Left lung (tissue), 4 donors: ENCODE measurements at regions not wholly inside any gene's neighbourhood (a gene's known extent, or its start where the extent isn't known, plus 50 kb on each side); places are given as distances from the start of the nearest gene placed in this dataset.

Experiments
- ATAC-seq: fragments of 200-7000 bp; cut with Tn5 transposase; one replicate; pipeline ENCODE4 v1.9.1; 2020; ENCODE audit warnings: moderate library complexity
- DNase-seq, 4 donors: peaks; one replicate each; pipeline ENCODE4 v3.0.0-alpha.2; 2013 to 2020
- H3K27ac ChIP-seq, 2 donors: fragments of 200-600 bp; sonication (generic) in 1 of 2; one replicate each; pipeline versions ENCODE4 v1.5.0 to v1.8.0; 2020 to 2021
- H3K27me3 ChIP-seq, 2 donors: fragments of 200-600 bp; sonication (generic) in 1 of 2; one replicate each; pipeline versions ENCODE4 v1.5.0 to v1.8.0; 2020 to 2021
- H3K36me3 ChIP-seq, 2 donors: fragments of 200-600 bp; sonication (generic) in 1 of 2; one replicate each; pipeline versions ENCODE4 v1.5.0 to v1.8.0; 2020 to 2021
- H3K4me1 ChIP-seq, 2 donors: fragments of 200-600 bp; one replicate each; pipeline ENCODE4 v1.8.0; 2021
- H3K4me3 ChIP-seq, 2 donors: fragments of 200-600 bp; sonication (generic) in 1 of 2; one replicate each; pipeline versions ENCODE4 v1.5.0 to v1.8.0; 2020 to 2021; ENCODE audit warnings: mild to moderate bottlenecking in 1 of 2
- H3K9me3 ChIP-seq, 2 donors: fragments of 200-600 bp; sonication (generic) in 1 of 2; one replicate each; pipeline versions ENCODE4 v1.5.0 to v1.8.0; 2020 to 2021
- intact Hi-C, 2 donors: fragments of 100-400 bp; cut with DNase I; formaldehyde crosslinking; loops; one replicate each; pipeline versions ENCODE4 v1.11.2 to v1.14.2; 2022
- TF ChIP-seq, protein P1 (sequence below), 2 donors: fragments of 200-600 bp; sonication (generic) in 1 of 2; IDR thresholded peaks; one replicate each; pipeline versions ENCODE4 v1.5.0 to v1.8.0; 2021; ENCODE audit warnings: antibody characterized with exemption in 2 of 2
- donor health status: DM: no; HTN: yes; CAD: no.
- donor health status: DM: no; HTN: no; CAD: no.

DNA sequence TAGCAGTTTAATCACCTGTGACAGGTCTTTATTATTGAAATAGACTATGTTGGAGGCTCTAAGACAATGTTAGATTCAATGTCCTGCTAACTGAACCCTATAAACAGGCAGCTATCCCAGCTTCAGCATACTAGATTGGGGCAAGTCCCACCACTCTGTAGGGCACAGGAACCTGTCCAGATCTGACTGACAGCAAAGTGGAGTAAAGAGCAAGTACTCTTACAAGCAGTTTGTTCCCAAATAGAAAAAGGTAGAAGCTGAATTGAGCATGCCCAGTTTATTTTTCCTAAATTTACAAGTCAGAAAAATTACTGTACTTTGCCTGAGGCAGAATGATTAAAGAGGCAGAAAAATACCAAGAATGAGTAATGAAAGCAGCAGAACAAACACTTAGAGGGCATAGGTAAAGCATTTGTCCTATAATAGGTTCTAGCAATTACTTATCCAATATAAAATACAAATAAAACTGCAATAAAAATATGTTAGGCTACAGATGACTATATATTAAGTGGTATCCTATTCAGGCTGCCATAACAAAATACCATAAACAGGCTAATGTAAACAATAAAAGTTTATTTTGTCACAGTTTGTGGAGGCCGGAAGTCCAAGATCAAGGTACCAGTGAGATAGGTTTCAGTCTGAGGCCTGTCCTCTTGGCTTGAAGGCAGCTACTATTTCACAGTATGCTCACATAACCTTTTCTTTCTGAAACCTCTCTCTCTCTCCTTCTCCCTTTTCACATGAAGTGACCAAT lies 868.2 kb downstream of the C12orf50 start:
- no peak for DNase-seq
- intact Hi-C loops = no loop called here
- no peak for ATAC-seq

DNA sequence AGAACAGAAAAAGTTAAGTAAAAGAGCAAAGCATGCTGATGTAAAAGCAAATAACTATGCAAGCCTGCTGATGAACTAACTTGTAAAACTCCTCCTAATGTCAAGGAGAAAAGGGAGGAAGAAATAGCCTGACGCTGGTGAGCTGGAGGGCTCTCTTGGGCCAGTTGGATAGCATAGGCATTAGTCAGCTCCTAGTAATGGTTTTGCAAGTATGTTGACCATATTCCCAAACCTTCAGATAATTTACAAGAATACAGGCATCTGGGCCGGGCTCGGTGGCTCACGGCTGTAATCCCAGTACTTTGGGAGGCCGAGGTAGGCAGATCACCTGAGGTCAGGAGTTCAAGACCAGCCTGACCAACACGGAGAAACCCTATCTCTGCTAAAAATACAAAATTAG lies 871.4 kb downstream of the C12orf50 start:
- TF ChIP-seq, protein P1, sequence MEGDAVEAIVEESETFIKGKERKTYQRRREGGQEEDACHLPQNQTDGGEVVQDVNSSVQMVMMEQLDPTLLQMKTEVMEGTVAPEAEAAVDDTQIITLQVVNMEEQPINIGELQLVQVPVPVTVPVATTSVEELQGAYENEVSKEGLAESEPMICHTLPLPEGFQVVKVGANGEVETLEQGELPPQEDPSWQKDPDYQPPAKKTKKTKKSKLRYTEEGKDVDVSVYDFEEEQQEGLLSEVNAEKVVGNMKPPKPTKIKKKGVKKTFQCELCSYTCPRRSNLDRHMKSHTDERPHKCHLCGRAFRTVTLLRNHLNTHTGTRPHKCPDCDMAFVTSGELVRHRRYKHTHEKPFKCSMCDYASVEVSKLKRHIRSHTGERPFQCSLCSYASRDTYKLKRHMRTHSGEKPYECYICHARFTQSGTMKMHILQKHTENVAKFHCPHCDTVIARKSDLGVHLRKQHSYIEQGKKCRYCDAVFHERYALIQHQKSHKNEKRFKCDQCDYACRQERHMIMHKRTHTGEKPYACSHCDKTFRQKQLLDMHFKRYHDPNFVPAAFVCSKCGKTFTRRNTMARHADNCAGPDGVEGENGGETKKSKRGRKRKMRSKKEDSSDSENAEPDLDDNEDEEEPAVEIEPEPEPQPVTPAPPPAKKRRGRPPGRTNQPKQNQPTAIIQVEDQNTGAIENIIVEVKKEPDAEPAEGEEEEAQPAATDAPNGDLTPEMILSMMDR (IDR thresholded peaks at IDR 0.05) = no peak
- intact Hi-C loops = no loop called here
- no peak overlapping the region for H3K27ac ChIP-seq
- no peaks in the 10 kb centered on the region for H3K27me3 ChIP-seq
- no peak overlapping the region for H3K4me3 ChIP-seq
- no peaks in the 10 kb centered on the region for H3K9me3 ChIP-seq
- H3K4me1 ChIP-seq = no peaks in the 10 kb centered on the region
- ATAC-seq (peak; percentile 91), DNase-seq (no peak)
- no peaks in the 10 kb centered on the region for H3K36me3 ChIP-seq

More for the DNA sequence above, 868.2 kb downstream of the C12orf50 start:
- Histone ChIP-seq H3K4me1 (no peaks in the 10 kb centered on the region), H3K9me3 (peaks cover 0 to 14% of the 10 kb centered on the region in 2 donors), H3K4me3 (no peak overlapping the region), H3K27ac (no peak overlapping the region), H3K27me3 (no peaks in the 10 kb centered on the region), H3K36me3 (no peaks in the 10 kb centered on the region)
- TF ChIP-seq, protein P1 (IDR thresholded peaks at IDR 0.05) = no peak

DNA sequence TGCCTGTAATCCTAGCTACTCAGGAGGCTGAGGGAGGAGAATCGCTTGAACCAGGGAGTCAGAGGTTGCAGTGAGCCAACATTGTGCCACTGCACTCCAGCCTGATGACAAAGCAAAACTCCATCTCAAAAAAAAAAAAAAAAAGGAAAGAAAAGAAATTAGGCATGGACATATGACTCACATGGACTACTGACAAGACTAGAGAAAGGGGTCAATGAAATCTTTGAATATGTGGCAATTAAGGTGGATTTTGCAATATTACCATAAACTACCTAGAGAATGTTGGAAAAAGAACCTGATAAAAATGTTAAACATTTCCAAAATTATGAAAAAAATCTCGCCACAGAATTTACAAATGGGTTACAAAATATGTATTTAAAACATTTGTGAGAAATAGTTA lies 873.6 kb downstream of the C12orf50 start:
- TF ChIP-seq, protein P1 (IDR thresholded peaks at IDR 0.05) = no peak
- no peaks in the 10 kb centered on the region for H3K36me3 ChIP-seq
- DNase-seq (no peak), ATAC-seq (no peak)
- H3K4me1 ChIP-seq = no peaks in the 10 kb centered on the region
- no peak overlapping the region for H3K4me3 ChIP-seq
- intact Hi-C loops = no loop called here
- H3K27me3 ChIP-seq = no peaks in the 10 kb centered on the region
- H3K27ac ChIP-seq = no peak overlapping the region
- no peaks in the 10 kb centered on the region for H3K9me3 ChIP-seq

DNA sequence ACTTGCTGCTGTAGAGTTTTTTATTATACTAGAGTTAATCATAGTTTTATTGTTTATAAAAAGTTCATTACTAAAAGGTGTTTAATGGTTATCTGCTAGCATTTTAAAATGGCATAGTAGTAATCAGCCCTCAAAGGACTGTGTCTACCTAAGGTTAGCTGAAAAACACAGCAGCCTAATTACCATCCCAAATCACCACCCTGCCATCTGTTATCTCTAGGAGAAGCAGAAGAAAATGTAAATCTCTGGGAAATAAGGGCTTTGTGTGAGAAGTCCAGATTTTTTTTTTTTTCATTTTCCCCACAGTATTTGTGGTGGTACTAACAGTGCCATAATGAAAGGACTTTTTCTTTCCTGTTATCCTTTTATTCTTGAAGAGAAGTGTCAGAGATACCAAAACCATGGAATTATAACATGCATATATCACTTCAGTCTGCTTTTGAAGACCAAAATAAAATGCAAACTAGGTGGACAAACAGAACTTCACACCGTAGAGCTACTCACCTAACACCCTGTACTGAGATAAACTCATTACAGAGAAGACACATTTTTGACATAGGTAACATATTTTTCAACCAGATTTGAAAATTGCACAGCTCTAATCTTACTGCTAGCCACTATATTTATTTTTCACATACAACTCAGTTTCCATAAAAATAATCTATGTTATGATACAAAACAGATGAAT lies 876.2 kb downstream of the C12orf50 start:
- Histone ChIP-seq H3K36me3 (no peaks in the 10 kb centered on the region), H3K27ac (no peak overlapping the region), H3K4me3 (no peak overlapping the region), H3K4me1 (no peaks in the 10 kb centered on the region), H3K9me3 (no peaks in the 10 kb centered on the region), H3K27me3 (no peaks in the 10 kb centered on the region)
- TF ChIP-seq, protein P1 (IDR thresholded peaks at IDR 0.05) = no peak
- no peak for DNase-seq
- ATAC-seq = no peak
- intact Hi-C loops = no loop called here

DNA sequence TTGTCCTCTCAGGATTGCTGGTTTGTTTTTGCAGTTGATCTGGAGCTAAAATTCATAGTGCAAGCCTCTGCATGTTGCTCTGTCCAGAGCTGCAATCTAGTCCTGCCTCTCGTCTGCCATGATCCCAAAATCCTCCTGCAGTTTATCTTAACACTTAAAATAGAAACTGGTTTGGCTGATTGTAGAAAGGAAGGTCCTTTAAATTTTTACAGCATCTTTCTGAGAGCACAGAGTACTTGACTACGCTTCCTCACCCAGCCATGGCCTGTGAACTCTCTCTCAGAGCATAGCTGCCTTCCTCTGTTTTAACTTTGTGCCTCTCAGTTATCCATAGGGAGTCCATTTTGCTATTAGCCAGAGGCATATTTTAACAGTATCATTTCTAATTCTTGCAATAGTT lies 877.1 kb downstream of the C12orf50 start:
- Histone ChIP-seq H3K27ac (no peak overlapping the region), H3K4me3 (no peak overlapping the region), H3K4me1 (no peaks in the 10 kb centered on the region), H3K27me3 (no peaks in the 10 kb centered on the region), H3K36me3 (no peaks in the 10 kb centered on the region), H3K9me3 (no peaks in the 10 kb centered on the region)
- no peak for ATAC-seq
- TF ChIP-seq, protein P1 (IDR thresholded peaks at IDR 0.05) = no peak
- DNase-seq = no peak
- intact Hi-C loops = no loop called here
